ENCODE measurements at regions not wholly inside any gene's neighbourhood (a gene's known extent, or its start where the extent isn't known, plus 50 kb on each side); places are given as distances from the start of the nearest gene placed in this dataset.

GRCh38 chr13:64801768-64802167, 2428.4 kb downstream of the PCDH9 start:
- no peak for FAIRE-seq
- Histone ChIP-seq H3K9me3 (ENCODE audit: low read length) (no peaks in the 10 kb centered on the region), H3K4me1 (ENCODE audit: insufficient read depth, low read length) (no peaks in the 10 kb centered on the region), H3K4me2 (ENCODE audit: low read depth, low read length) (no peak overlapping the region), H3K79me2 (ENCODE audit: insufficient read depth, low read length) (no peaks in the 10 kb centered on the region), H3K9ac (ENCODE audit: insufficient read depth, low read depth, low read length) (no peak overlapping the region), H4K20me1 (ENCODE audit: insufficient read depth, low read length) (no peaks in the 10 kb centered on the region), H3K36me3 (replicated peaks in 1 of 2; ENCODE audit: control insufficient read depth in 1 of 2, insufficient read depth in 2 of 2, low read length in 2 of 2) (no peaks in the 10 kb centered on the region), H3K27ac (ENCODE audit: extremely low read length, insufficient read depth, low read length) (no peak overlapping the region), H3K4me3 (replicated peaks in 1 of 3; ENCODE audit: insufficient read depth in 1 of 3, low read depth in 2 of 3, low read length in 3 of 3) (no peak overlapping the region), H3K27me3 (ENCODE audit: control insufficient read depth in 1 of 2, insufficient read depth in 2 of 2, low read length in 2 of 2) (no peaks in the 10 kb centered on the region), H2AFZ (ENCODE audit: low read length) (no peak overlapping the region)
- ChIA-PET POLR2A (no interaction called here), CTCF (ENCODE audit: low intra/inter-chr PET ratio, low total read pairs) (no interaction called here)
- intact Hi-C loops (cut with micrococcal nuclease; ENCODE audit: unreplicated experiment) (no loop called here), in situ Hi-C loops (cut with HindIII; ENCODE audit: extremely low pct_ligation_motif_present, low pct_unique_long_range_greater_than_20kb) (no loop called here)
- no peak for DNase-seq (ENCODE audit: low spot score)
- no TSS peak for BruUV-seq (replicated peaks)
- ATAC-seq, result no peak
- 3% methylated on average over 4 of the region's 4 CpGs for WGBS (ENCODE audit: low lambda C conversion rate)
- no peak for TF ChIP-seq ZNF775 (CRISPR knock-in tag; IDR thresholded peaks at IDR 0.05; ENCODE audit: borderline replicate concordance)
- TF ChIP-seq NFRKB (IDR thresholded peaks at IDR 0.05), result no peak
- TF ChIP-seq, protein P1, sequence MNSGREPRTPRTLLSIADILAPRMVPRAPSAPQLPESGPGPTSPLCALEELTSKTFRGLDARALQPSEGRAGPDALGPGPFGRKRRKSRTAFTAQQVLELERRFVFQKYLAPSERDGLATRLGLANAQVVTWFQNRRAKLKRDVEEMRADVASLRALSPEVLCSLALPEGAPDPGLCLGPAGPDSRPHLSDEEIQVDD (CRISPR knock-in tag; IDR thresholded peaks at IDR 0.05; ENCODE audit: borderline replicate concordance), result no peak
- TF ChIP-seq SP5 (CRISPR knock-in tag; IDR thresholded peaks at IDR 0.05; ENCODE audit: borderline replicate concordance, low read depth), result no peak
- TF ChIP-seq NAIF1 (CRISPR knock-in tag; IDR thresholded peaks at IDR 0.05; ENCODE audit: borderline replicate concordance), result no peak
- no peak for TF ChIP-seq ZNF891 (CRISPR knock-in tag; IDR thresholded peaks at IDR 0.05)
- TF ChIP-seq, protein P2, sequence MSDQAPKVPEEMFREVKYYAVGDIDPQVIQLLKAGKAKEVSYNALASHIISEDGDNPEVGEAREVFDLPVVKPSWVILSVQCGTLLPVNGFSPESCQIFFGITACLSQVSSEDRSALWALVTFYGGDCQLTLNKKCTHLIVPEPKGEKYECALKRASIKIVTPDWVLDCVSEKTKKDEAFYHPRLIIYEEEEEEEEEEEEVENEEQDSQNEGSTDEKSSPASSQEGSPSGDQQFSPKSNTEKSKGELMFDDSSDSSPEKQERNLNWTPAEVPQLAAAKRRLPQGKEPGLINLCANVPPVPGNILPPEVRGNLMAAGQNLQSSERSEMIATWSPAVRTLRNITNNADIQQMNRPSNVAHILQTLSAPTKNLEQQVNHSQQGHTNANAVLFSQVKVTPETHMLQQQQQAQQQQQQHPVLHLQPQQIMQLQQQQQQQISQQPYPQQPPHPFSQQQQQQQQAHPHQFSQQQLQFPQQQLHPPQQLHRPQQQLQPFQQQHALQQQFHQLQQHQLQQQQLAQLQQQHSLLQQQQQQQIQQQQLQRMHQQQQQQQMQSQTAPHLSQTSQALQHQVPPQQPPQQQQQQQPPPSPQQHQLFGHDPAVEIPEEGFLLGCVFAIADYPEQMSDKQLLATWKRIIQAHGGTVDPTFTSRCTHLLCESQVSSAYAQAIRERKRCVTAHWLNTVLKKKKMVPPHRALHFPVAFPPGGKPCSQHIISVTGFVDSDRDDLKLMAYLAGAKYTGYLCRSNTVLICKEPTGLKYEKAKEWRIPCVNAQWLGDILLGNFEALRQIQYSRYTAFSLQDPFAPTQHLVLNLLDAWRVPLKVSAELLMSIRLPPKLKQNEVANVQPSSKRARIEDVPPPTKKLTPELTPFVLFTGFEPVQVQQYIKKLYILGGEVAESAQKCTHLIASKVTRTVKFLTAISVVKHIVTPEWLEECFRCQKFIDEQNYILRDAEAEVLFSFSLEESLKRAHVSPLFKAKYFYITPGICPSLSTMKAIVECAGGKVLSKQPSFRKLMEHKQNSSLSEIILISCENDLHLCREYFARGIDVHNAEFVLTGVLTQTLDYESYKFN (CRISPR knock-in tag; conservative IDR thresholded peaks at IDR 0.05), result no peak
- no peak for TF ChIP-seq ZSCAN30 (CRISPR knock-in tag; IDR thresholded peaks at IDR 0.05)
- no peak for TF ChIP-seq ZNF75D (CRISPR knock-in tag; IDR thresholded peaks at IDR 0.05; ENCODE audit: borderline replicate concordance)
- TF ChIP-seq, protein P3, sequence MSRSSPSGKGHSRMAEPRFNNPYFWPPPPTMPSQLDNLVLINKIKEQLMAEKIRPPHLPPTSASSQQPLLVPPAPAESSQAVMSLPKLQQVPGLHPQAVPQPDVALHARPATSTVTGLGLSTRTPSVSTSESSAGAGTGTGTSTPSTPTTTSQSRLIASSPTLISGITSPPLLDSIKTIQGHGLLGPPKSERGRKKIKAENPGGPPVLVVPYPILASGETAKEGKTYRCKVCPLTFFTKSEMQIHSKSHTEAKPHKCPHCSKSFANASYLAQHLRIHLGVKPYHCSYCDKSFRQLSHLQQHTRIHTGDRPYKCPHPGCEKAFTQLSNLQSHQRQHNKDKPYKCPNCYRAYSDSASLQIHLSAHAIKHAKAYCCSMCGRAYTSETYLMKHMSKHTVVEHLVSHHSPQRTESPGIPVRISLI (CRISPR knock-in tag; IDR thresholded peaks at IDR 0.05; ENCODE audit: borderline replicate concordance), result no peak
- no peak for TF ChIP-seq GATA4 (IDR thresholded peaks at IDR 0.05; ENCODE audit: borderline replicate concordance, low read depth)
- TF ChIP-seq MED13 (CRISPR knock-in tag; IDR thresholded peaks at IDR 0.05), result no peak
- TF ChIP-seq ZNF232 (CRISPR knock-in tag; IDR thresholded peaks at IDR 0.05; ENCODE audit: borderline replicate concordance), result no peak
- TF ChIP-seq ATRX (CRISPR knock-in tag; IDR thresholded peaks at IDR 0.05; ENCODE audit: borderline replicate concordance), result no peak
- TF ChIP-seq, protein P4, sequence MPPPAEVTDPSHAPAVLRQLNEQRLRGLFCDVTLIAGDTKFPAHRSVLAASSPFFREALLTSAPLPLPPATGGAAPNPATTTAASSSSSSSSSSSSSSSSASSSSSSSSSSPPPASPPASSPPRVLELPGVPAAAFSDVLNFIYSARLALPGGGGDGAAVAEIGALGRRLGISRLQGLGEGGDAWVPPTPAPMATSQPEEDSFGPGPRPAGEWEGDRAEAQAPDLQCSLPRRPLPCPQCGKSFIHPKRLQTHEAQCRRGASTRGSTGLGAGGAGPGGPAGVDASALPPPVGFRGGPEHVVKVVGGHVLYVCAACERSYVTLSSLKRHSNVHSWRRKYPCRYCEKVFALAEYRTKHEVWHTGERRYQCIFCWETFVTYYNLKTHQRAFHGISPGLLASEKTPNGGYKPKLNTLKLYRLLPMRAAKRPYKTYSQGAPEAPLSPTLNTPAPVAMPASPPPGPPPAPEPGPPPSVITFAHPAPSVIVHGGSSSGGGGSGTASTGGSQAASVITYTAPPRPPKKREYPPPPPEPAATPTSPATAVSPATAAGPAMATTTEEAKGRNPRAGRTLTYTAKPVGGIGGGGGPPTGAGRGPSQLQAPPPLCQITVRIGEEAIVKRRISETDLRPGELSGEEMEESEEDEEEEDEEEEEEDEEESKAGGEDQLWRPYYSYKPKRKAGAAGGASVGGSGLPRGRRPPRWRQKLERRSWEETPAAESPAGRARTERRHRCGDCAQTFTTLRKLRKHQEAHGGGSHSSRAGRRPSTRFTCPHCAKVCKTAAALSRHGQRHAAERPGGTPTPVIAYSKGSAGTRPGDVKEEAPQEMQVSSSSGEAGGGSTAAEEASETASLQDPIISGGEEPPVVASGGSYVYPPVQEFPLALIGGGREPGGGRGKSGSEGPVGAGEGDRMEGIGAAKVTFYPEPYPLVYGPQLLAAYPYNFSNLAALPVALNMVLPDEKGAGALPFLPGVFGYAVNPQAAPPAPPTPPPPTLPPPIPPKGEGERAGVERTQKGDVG (CRISPR knock-in tag; IDR thresholded peaks at IDR 0.05; ENCODE audit: borderline replicate concordance), result no peak
- TF ChIP-seq, protein P5, sequence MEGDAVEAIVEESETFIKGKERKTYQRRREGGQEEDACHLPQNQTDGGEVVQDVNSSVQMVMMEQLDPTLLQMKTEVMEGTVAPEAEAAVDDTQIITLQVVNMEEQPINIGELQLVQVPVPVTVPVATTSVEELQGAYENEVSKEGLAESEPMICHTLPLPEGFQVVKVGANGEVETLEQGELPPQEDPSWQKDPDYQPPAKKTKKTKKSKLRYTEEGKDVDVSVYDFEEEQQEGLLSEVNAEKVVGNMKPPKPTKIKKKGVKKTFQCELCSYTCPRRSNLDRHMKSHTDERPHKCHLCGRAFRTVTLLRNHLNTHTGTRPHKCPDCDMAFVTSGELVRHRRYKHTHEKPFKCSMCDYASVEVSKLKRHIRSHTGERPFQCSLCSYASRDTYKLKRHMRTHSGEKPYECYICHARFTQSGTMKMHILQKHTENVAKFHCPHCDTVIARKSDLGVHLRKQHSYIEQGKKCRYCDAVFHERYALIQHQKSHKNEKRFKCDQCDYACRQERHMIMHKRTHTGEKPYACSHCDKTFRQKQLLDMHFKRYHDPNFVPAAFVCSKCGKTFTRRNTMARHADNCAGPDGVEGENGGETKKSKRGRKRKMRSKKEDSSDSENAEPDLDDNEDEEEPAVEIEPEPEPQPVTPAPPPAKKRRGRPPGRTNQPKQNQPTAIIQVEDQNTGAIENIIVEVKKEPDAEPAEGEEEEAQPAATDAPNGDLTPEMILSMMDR (CRISPR knock-in tag; IDR thresholded peaks at IDR 0.05), result no peak
